NCI-H1417 (cell line): ENCODE measurements at regions not wholly inside any gene's neighbourhood (a gene's known extent, or its start where the extent isn't known, plus 50 kb on each side); places are given as distances from the start of the nearest gene placed in this dataset.
"Not testable (repeated sequence)": the region's sequence is repeated elsewhere in the genome, so short reads cannot be mapped to it uniquely, and the experiment has no call there.

Source experiments
- DNase-seq, 3 experiments: peaks; one replicate each; lab custom pipeline; 2025; lab: John Stamatoyannopoulos, UW

GRCh38 chr5:163569284-163569683 lies 63.9 kb downstream of the MAT2B start:
- DNase-seq: peak in 2 of 3 experiments; percentile 11 to 65

DNA sequence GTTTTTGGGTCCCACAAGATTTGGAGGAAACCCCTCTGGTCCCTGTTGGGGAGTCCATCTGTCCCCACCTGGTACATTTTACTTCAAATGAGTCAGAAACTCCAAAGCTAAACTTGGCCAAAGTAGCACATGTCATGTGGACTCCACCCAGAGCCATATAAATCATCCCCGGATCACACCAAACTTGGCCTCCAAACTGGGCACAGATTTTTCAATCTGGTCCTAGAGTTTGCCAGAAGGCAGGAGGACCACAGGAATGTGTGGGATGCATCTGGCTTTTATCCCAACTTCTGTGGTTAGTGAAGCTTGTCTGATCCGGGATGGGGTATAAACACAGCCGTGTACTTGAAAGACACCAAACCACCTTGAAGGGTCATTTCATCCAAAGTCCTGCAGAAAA lies 66.3 kb downstream of the MAT2B start:
- DNase-seq: no peak

DNA sequence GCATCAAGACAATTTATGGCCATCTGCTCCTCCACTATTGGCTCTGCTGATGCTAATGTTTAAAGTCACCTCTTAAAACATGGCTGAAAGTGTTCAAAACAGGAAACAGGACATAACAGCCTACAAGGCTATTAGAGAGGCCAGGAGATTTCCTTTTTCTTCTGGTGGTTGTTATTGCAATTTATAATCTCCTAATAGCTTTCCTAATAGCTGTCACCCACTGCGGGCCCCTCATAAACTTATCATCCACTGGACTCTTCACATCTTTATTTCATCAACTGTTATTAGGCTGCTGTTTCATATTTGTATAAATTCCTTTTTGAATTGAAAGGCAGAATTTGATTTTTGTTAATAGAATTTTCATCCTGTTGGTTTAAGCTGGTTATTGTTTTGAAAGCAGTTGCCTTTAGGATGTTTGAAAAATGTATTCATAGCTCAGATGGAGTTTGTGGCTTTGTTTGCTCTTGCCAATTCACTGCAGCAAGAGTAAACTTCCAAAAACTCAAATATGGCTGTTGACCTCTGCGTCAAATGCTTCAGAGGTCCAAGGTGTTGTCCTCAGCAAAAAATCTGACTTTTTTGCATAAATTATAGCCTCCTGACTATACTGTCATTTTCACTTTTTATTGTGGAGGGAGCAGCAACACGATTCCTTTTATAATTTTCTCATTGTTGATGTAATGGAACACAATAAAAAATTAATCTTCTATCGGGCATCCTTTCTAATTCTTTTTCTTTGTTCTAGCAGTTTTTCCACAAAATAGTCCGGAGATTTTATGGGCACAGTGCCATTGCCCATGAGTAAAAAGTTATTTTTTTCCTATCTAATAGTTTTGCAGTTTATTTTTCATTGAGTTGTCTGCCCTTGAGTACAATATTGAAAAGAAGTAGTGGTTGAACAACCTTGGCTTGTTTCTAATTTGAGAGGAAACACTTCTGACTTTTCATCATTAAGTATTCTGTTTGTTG lies 69.3 kb downstream of the MAT2B start:
- DNase-seq: peak in 1 of 3 experiments; percentile 69

DNA sequence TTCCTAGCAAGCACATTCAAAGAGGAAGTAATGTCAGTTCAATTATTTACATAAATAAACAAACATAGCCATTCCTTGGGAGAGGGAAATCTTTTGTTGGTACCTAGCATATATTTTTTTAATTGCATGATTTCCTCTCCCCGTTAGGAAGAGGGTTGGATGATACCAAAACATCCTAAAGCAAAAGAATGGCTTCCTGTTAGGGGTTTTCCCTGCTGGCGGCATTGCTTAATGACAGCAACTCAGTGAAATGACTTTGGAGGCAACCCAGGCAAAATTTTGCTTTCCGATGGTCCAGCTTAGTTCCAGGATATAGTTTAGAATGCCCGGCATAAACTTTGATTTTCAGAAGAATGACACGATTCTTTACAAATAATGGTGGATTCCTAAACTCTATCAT lies 73.2 kb downstream of the MAT2B start:
- no peak for DNase-seq

- DNase-seq: no peak
These were observed 74.3 kb downstream of the MAT2B start for GRCh38 chr5:163579729-163580128.

GRCh38 chr5:163580516-163580915 lies 75.1 kb downstream of the MAT2B start:
- DNase-seq: peak in 1 of 3 experiments; percentile 7

- DNase-seq: not testable (repeated sequence)
These were observed 78.2 kb downstream of the MAT2B start for GRCh38 chr5:163583491-163584153.

DNA sequence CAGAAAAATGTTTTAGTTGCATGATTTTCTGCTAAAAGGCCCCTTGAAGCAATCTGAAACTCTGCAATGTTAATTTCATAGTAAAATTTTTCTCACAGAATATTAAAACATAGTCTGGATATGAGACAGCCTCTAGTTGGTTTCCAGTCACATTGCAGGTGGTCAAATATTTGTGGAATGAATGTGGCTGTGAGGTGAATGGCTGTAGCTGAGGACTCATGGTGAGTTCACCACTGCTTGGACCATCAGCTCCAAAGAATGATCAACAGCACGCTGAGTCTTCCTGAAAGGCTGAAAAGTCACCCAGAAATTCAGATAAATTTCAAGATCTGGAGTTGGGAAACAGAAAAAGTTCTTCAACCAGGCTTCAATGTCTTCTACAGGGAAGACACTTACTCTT lies 79.8 kb downstream of the MAT2B start:
- no peak for DNase-seq

DNA sequence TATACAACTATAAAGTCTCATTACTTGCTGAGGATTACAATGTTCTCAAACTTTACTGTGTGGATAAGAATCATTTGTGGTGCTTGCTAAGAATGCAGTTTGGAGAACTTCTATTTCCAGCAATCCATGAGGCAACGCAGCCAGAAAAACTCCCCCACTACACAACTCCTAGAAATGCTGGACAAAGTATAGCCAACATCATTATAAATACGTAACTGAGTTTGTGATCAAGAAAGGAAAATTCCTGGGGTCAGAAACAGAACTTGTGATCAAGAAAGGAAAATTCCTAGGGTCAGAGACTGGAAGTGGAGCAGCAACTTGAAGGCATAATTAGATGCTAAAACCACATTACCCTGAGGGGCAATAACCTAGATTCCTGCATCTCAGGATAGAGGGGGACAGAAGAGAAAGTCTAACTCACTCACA lies 81.1 kb downstream of the MAT2B start:
- no peak for DNase-seq

- DNase-seq: no peak
These were observed 89.5 kb downstream of the MAT2B start for GRCh38 chr5:163594951-163595350.

DNA sequence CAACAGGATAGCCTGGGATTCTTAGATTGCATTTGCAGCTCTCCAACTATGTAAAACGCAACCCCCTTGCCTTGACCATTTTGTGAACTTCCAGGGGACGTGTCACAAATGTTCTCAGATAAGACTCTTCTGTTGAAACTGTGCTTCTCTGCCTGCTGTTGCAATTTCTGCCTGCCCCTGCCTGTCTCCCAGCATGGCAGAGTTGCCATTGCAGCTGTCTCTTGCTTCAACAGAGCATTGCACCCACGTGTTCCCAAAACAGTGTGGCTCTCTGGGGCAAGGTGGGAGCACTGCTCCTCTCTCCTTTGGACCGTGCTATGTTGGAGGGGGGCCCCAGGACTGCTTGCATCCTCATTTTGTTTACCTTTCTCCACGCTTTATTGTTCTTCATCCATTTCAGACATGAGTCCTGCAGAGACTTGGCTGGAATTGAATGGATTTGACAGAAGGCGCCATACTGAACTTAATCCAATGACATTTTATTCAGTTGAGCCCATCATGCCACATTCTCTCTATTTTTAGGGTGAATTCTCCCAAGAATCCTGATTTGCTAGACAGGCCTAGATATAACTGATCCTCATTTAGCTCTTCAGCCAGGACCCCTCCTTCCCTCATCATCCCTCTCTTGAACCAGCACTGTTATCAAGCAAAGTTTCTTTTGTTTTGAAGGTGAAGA lies 90.7 kb downstream of the MAT2B start:
- DNase-seq: no peak

- DNase-seq: no peak
These were observed 91.3 kb downstream of the MAT2B start for GRCh38 chr5:163596608-163597315.

- peak; percentile 8 to 73 (median 46) for DNase-seq
These were observed 98.6 kb downstream of the MAT2B start for GRCh38 chr5:163604013-163604412.

DNA sequence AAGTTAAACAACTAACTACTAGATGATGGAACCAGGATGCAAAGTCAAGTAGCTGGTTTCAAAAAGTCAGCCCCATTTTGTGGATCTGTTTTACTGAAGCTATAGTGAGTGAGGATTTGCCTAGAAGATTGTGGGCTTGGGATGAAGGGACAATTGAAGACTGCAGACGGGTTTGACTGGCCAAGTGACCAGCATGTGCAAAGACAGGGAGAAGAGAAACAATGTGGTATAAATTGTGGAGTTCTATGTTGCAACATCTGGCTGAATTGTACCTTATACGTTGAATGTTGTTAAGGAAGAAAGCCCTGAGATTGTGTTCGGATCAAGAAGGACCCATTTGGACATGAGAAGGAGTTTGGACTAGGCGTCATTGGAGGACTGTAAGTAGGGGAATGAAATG lies 101.8 kb downstream of the MAT2B start:
- no peak for DNase-seq

GRCh38 chr5:163608621-163609020 lies 103.2 kb downstream of the MAT2B start:
- DNase-seq: no peak

DNA sequence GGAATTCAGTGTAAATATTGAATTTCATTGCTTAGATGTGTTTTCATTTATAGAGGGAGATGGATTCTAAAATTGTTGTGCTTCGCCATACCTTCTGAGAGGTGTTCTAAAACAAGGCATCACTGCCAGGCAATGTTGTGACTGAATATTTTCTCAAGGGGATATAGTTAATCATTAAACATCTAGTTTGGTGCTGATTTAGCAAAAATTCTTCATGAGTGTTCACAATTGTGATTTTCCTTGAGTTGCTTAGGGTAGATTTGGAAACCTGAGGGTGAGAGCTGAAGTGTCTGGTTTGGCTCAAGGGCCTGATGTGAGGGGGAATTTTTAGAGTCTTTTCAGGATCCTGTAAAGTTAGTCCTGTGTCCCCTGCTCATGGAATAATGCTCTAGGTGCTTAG lies 104.5 kb downstream of the MAT2B start:
- DNase-seq: no peak

DNA sequence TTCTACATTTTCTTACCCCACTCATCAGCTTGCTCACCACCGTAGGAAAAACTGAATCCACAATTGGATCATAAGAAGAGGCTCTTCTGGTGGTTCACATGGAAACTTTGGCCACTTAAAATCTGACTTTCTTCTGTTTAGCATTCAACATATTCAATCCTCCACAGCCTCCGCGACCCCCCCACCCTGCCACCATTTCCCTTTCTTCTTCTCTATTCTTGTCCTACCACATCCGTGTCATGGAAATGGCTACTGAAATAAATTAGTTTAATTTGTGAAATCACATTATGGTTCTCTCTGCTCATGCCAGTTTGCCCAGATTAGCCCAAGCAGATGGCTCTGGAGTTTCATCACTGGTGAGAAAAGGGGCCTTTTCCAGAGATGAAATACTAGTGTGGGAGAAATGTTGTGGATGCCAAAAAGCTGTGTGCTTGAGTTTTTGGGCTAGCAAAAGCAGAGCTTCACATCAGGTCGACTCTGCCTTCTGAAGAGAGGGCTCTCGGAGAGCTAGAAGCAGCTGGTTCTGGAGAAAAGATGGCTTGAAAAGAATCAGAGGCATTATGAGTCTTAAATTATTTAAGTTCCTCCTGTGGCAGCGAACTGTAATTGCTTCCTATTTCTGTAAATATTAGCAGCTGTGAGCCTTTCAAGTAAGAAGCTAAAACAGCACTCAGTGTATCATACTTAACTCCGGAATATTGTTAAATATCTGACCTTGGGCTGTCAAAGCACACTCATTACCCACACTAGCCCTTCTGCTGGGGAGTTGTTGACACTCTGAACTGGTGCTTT lies 107.1 kb downstream of the MAT2B start:
- DNase-seq: peak in 1 of 3 experiments; percentile 63

DNA sequence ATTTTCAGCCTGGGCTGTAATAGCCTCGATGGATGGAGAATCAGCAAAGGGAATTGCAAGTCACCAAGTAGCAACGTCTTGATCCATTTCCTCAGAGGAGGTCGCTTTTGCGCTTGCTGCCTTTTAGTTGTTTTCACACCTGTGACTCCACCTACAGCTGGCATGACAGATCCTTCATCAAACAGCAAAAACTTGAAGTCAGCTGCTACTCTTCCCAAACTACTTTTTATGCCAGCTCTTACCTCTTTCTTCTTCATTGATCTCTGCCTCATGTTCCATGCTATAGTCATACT lies 107.7 kb downstream of the MAT2B start:
- peak in 1 of 3 experiments; percentile 24 for DNase-seq

GRCh38 chr5:163614787-163615186 lies 109.4 kb downstream of the MAT2B start:
- no peak for DNase-seq

GRCh38 chr5:163619273-163619934 lies 114.0 kb downstream of the MAT2B start:
- DNase-seq: no peak

GRCh38 chr5:163619951-163620350 lies 114.5 kb downstream of the MAT2B start:
- peak in 1 of 3 experiments; percentile 12 for DNase-seq
